ENCODE measurements at regions not wholly inside any gene's neighbourhood (a gene's known extent, or its start where the extent isn't known, plus 50 kb on each side); places are given as distances from the start of the nearest gene placed in this dataset.
A peak's percentile ranks its signal among the peaks of the same experiment; 100 is the strongest.

DNA sequence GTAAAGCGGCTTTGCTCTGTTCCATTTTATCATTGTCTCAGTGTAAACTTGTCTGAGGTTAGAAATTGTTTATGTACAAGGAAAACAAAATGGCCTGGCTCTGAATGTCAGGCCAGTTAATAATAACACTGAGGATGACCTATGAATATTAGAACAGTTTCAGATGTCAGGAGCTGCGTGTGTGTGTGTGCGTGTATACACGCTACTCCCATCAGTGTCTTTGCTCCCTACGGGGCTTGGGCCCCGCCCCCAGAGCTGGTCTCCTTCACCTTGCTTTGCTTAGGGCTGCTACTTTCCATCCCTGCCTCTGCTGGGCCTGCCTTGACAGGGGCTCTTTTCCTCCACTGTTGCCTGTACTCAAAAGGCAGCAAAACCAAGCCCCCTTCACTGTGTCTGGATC lies 142.3 kb upstream of the BET1 start:
- H3K4me1 ChIP-seq (ENCODE audit: insufficient read depth, low read length), result 0 out of 2 replicates have a peak, but pooled peaks cover 3% of the 10 kb centered on the region
- intact Hi-C loops (cut with micrococcal nuclease), result no loop called here
- DNase-seq, result no peak

DNA sequence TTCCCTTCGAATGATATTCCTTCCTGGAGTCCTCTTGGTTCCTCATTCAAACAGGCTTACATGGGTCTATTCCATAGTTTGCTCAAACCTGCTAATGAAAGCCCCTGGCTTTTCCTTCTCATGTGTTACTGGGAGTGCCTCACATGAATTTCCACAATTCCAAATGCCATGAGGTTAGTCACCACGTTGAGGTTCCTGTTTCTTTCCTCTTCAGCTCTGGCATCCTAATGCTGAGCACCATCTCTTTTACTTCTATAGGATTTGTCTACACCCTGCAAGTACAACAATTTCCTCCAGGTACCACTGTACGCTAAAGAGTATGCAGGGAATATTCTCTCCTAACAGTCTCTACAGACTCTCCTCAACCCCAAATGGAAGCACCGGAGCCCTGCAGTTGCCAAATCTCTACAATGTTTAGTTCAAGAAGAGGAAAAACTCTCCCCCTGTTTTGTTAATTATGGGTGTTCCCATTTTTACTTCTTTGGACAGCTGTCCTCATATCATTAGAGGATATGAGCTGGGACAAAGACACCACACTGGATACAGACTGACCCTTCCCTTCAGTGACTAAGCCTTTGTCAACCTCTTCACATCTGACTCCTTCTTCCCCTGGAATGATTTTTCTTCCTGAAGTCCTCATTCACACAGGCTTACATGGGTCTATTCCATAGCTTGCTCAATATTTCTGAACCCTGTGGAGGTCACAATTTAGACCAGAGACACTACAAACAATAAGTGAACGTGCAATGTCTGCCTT lies 145.8 kb upstream of the BET1 start:
- ATAC-seq (peak; percentile 66), DNase-seq (no peak)
- H3F3A ChIP-seq (ENCODE audit: low read length, unreplicated experiment), result no peaks in the 10 kb centered on the region
- H4K20me1 ChIP-seq (ENCODE audit: low read length), result no peaks in the 10 kb centered on the region
- CTCF ChIA-PET, result no interaction called here
- 0 out of 2 replicates have a peak, but pooled peaks cover 3% of the 10 kb centered on the region for H3K4me1 ChIP-seq (ENCODE audit: insufficient read depth, low read length)
- H3K9me2 ChIP-seq (replicated peaks; ENCODE audit: low read length), result no peaks in the 10 kb centered on the region
- H3K9ac ChIP-seq (ENCODE audit: low read length), result no peak overlapping the region
- no peak overlapping the region for H3K27ac ChIP-seq (ENCODE audit: low read length)
- intact Hi-C loops (cut with micrococcal nuclease), result no loop called here
- no peak overlapping the region for H3K4me3 ChIP-seq (ENCODE audit: low read length)
- BruUV-seq (replicated peaks), result no TSS peak
- H3K4me2 ChIP-seq (ENCODE audit: low read length), result no peak overlapping the region
- no peaks in the 10 kb centered on the region for H3K79me2 ChIP-seq (ENCODE audit: low read length)
- H2AFZ ChIP-seq (ENCODE audit: low read length), result no peak overlapping the region
- H3K9me3 ChIP-seq (ENCODE audit: low read length), result no peaks in the 10 kb centered on the region
- POLR2A ChIA-PET (ENCODE audit: unreplicated experiment), result no interaction called here
- H3K27me3 ChIP-seq (ENCODE audit: low read length), result no peaks in the 10 kb centered on the region
- H3K36me3 ChIP-seq (ENCODE audit: low read depth, low read length), result no peaks in the 10 kb centered on the region
- TF ChIP-seq EZH2phosphoT487 (IDR thresholded peaks at IDR 0.05; ENCODE audit: borderline replicate concordance, low read length) (no peak), CTCF (conservative IDR thresholded peaks at IDR 0.05; ENCODE audit: low read depth, low read length) (no peak), EZH2 (IDR thresholded peaks at IDR 0.05; ENCODE audit: low read length, unreplicated experiment) (no peak)

More for the DNA sequence above, 142.3 kb upstream of the BET1 start:
- no peak overlapping the region for H2AFZ ChIP-seq (ENCODE audit: low read length)
- no peaks in the 10 kb centered on the region for H4K20me1 ChIP-seq (ENCODE audit: low read length)
- CTCF ChIA-PET, result no interaction called here
- H3K4me3 ChIP-seq (ENCODE audit: low read length), result no peak overlapping the region
- no peaks in the 10 kb centered on the region for H3K9me2 ChIP-seq (replicated peaks; ENCODE audit: low read length)
- POLR2A ChIA-PET (ENCODE audit: unreplicated experiment), result no interaction called here
- H3K27ac ChIP-seq (ENCODE audit: low read length), result no peak overlapping the region
- no peaks in the 10 kb centered on the region for H3F3A ChIP-seq (ENCODE audit: low read length, unreplicated experiment)
- H3K79me2 ChIP-seq (ENCODE audit: low read length), result no peaks in the 10 kb centered on the region
- ATAC-seq, result no peak
- TF ChIP-seq EZH2 (IDR thresholded peaks at IDR 0.05; ENCODE audit: low read length, unreplicated experiment), result no peak
- TF ChIP-seq EZH2phosphoT487 (IDR thresholded peaks at IDR 0.05; ENCODE audit: borderline replicate concordance, low read length), result no peak
- no peak for TF ChIP-seq CTCF (conservative IDR thresholded peaks at IDR 0.05; ENCODE audit: low read depth, low read length)
- H3K27me3 ChIP-seq (ENCODE audit: low read length), result peaks cover 16% of the 10 kb centered on the region; the same call in 1 of the 2 replicates
- H3K9me3 ChIP-seq (ENCODE audit: low read length), result no peaks in the 10 kb centered on the region
- no TSS peak for BruUV-seq (replicated peaks)
- no peak overlapping the region for H3K9ac ChIP-seq (ENCODE audit: low read length)
- no peak overlapping the region for H3K4me2 ChIP-seq (ENCODE audit: low read length)
- no peaks in the 10 kb centered on the region for H3K36me3 ChIP-seq (ENCODE audit: low read depth, low read length)

GRCh38 chr7:94154182-94154581 lies 150.0 kb upstream of the BET1 start:
- POLR2A ChIA-PET (ENCODE audit: unreplicated experiment), result no interaction called here

More at GRCh38 chr7:94154182-94154581, 150.0 kb upstream of the BET1 start:
- intact Hi-C loops (cut with micrococcal nuclease), result no loop called here
- H3K9ac ChIP-seq (ENCODE audit: low read length), result no peak overlapping the region
- no peaks in the 10 kb centered on the region for H3K9me2 ChIP-seq (replicated peaks; ENCODE audit: low read length)
- BruUV-seq (replicated peaks), result no TSS peak
- no peaks in the 10 kb centered on the region for H3K36me3 ChIP-seq (ENCODE audit: low read depth, low read length)
- no peaks in the 10 kb centered on the region for H3K79me2 ChIP-seq (ENCODE audit: low read length)
- H3F3A ChIP-seq (ENCODE audit: low read length, unreplicated experiment), result no peaks in the 10 kb centered on the region
- H3K4me2 ChIP-seq (ENCODE audit: low read length), result no peak overlapping the region
- H3K4me1 ChIP-seq (ENCODE audit: insufficient read depth, low read length), result 0 out of 2 replicates have a peak, but pooled peaks cover 5% of the 10 kb centered on the region
- TF ChIP-seq EZH2phosphoT487 (IDR thresholded peaks at IDR 0.05; ENCODE audit: borderline replicate concordance, low read length) (no peak), CTCF (conservative IDR thresholded peaks at IDR 0.05; ENCODE audit: low read depth, low read length) (no peak), EZH2 (IDR thresholded peaks at IDR 0.05; ENCODE audit: low read length, unreplicated experiment) (no peak)
- no peak overlapping the region for H3K4me3 ChIP-seq (ENCODE audit: low read length)
- H3K9me3 ChIP-seq (ENCODE audit: low read length), result no peaks in the 10 kb centered on the region
- no peaks in the 10 kb centered on the region for H3K27me3 ChIP-seq (ENCODE audit: low read length)
- ATAC-seq (no peak), DNase-seq (no peak)
- no peak overlapping the region for H2AFZ ChIP-seq (ENCODE audit: low read length)
- H4K20me1 ChIP-seq (ENCODE audit: low read length), result no peaks in the 10 kb centered on the region
- CTCF ChIA-PET, result no interaction called here
- H3K27ac ChIP-seq (ENCODE audit: low read length), result no peak overlapping the region
